MM.1S (cell line): ENCODE measurements at regions not wholly inside any gene's neighbourhood (a gene's known extent, or its start where the extent isn't known, plus 50 kb on each side); places are given as distances from the start of the nearest gene placed in this dataset.

ENCODE experiments used
- DNase-seq: peaks from one replicate; pipeline ENCODE4 v3.0.0-alpha.2; 2015
- H2AFZ ChIP-seq: fragments of 300-600 bp; sonication (generic); 2 replicates; pipeline ENCODE4 v1.6.0; 2016; ENCODE audit warnings: antibody characterized with exemption, low read length
- H3F3A ChIP-seq: fragments of 300-600 bp; sonication (generic); 2 replicates; pipeline ENCODE4 v1.6.1; 2016; ENCODE audit warnings: mild to moderate bottlenecking, antibody characterized with exemption, low read length, moderate library complexity, mixed read lengths; ENCODE audit not compliant: insufficient read depth
- H3K27ac ChIP-seq: fragments of 300-600 bp; sonication (generic); 2 replicates; pipeline ENCODE4 v1.5.1; 2016; ENCODE audit warnings: mild to moderate bottlenecking, low read length
- H3K27me3 ChIP-seq: fragments of 300-600 bp; sonication (generic); replicated peaks from 2 replicates; pipeline ENCODE4 v1.6.0; 2016; ENCODE audit warnings: low read length; ENCODE audit not compliant: insufficient read depth
- H3K36me3 ChIP-seq: fragments of 300-600 bp; sonication (generic); replicated peaks from 2 replicates; pipeline ENCODE4 v1.6.1; 2016; ENCODE audit warnings: mild to moderate bottlenecking, low read length, mixed read lengths; ENCODE audit not compliant: insufficient read depth
- H3K4me1 ChIP-seq: fragments of 300-600 bp; sonication (generic); 2 replicates; pipeline ENCODE4 v1.6.1; 2016; ENCODE audit warnings: low read length, mixed read lengths
- H3K4me2 ChIP-seq: fragments of 300-600 bp; sonication (generic); 2 replicates; pipeline ENCODE4 v1.6.0; 2016; ENCODE audit warnings: low read depth, low read length
- H3K4me3 ChIP-seq: fragments of 300-600 bp; sonication (generic); 2 replicates; pipeline ENCODE4 v1.5.1; 2016; ENCODE audit warnings: low read length, mixed read lengths
- H3K79me2 ChIP-seq: fragments of 300-600 bp; sonication (generic); 2 replicates; pipeline ENCODE4 v1.6.1; 2016; ENCODE audit warnings: mixed run types, low read length, mixed read lengths
- H3K9ac ChIP-seq: fragments of 300-600 bp; sonication (generic); 2 replicates; pipeline ENCODE4 v1.6.1; 2016; ENCODE audit warnings: low read length, mixed read lengths
- H3K9me2 ChIP-seq: fragments of 300-600 bp; sonication (generic); replicated peaks from 2 replicates; pipeline ENCODE4 v1.6.1; 2016; ENCODE audit warnings: mild to moderate bottlenecking, low read length, mixed read lengths; ENCODE audit not compliant: insufficient read depth
- H3K9me3 ChIP-seq: fragments of 300-600 bp; sonication (generic); replicated peaks from 2 replicates; pipeline ENCODE4 v1.6.1; 2016; ENCODE audit warnings: mild to moderate bottlenecking, low read length, mixed read lengths; ENCODE audit not compliant: insufficient read depth
- H4K20me1 ChIP-seq: fragments of 300-600 bp; sonication (generic); 2 replicates; pipeline ENCODE4 v1.6.1; 2016; ENCODE audit warnings: mild to moderate bottlenecking, low read length, moderate library complexity, mixed read lengths; ENCODE audit not compliant: insufficient read depth
- CTCF ChIP-seq: fragments of 300-600 bp; sonication (generic); IDR thresholded peaks from 2 replicates; pipeline ENCODE4 v1.5.1; 2016; ENCODE audit warnings: antibody characterized with exemption, low read length, mixed read lengths
- EZH2 ChIP-seq: fragments of 300-600 bp; sonication (generic); optimal IDR thresholded peaks from 2 replicates; pipeline ENCODE3; 2017; ENCODE audit warnings: low read depth, mild to moderate bottlenecking, antibody characterized with exemption, low read length, mixed read lengths
- EZH2phosphoT487 ChIP-seq: fragments of 300-600 bp; sonication (generic); IDR thresholded peaks from 2 replicates; pipeline ENCODE4 v1.6.1; 2018; ENCODE audit warnings: antibody characterized with exemption, low read length

- no peaks in the 10 kb centered on the region for H3K4me1 ChIP-seq
- no peaks in the 10 kb centered on the region for H3K9me3 ChIP-seq
- H3K4me2 ChIP-seq: no peak overlapping the region
- H3K9me2 ChIP-seq: no peaks in the 10 kb centered on the region
- no peak for DNase-seq
- H3K79me2 ChIP-seq: no peaks in the 10 kb centered on the region
- H3K4me3 ChIP-seq: no peak overlapping the region
- TF ChIP-seq EZH2: no peak
- no peak for TF ChIP-seq EZH2phosphoT487
- TF ChIP-seq CTCF: no peak
- no peaks in the 10 kb centered on the region for H3K36me3 ChIP-seq
- H2AFZ ChIP-seq: no peak overlapping the region
- no peaks in the 10 kb centered on the region for H3F3A ChIP-seq
- H3K9ac ChIP-seq: no peak overlapping the region
- H3K27ac ChIP-seq: no peak overlapping the region
- H3K27me3 ChIP-seq: no peaks in the 10 kb centered on the region
- H4K20me1 ChIP-seq: no peaks in the 10 kb centered on the region
These were observed 792.0 kb downstream of the KCNJ2 start for GRCh38 chr17:70961341-70961740.

- H3K36me3 ChIP-seq: no peaks in the 10 kb centered on the region
- no peaks in the 10 kb centered on the region for H3K9me2 ChIP-seq
- H3K4me1 ChIP-seq: no peaks in the 10 kb centered on the region
- DNase-seq: no peak
- no peaks in the 10 kb centered on the region for H3K9me3 ChIP-seq
- H3K4me3 ChIP-seq: no peak overlapping the region
- H2AFZ ChIP-seq: no peak overlapping the region
- no peak for TF ChIP-seq CTCF
- no peak for TF ChIP-seq EZH2phosphoT487
- no peaks in the 10 kb centered on the region for H3K27me3 ChIP-seq
- H3K4me2 ChIP-seq: no peak overlapping the region
- no peaks in the 10 kb centered on the region for H4K20me1 ChIP-seq
- no peak overlapping the region for H3K9ac ChIP-seq
- no peak overlapping the region for H3K27ac ChIP-seq
- no peaks in the 10 kb centered on the region for H3F3A ChIP-seq
- no peaks in the 10 kb centered on the region for H3K79me2 ChIP-seq
These were observed 799.0 kb downstream of the KCNJ2 start for GRCh38 chr17:70968302-70968701.

GRCh38 chr17:70969521-70970034 lies 800.2 kb downstream of the KCNJ2 start:
- Histone ChIP-seq H3K27me3 (no peaks in the 10 kb centered on the region), H2AFZ (no peak overlapping the region), H3K36me3 (no peaks in the 10 kb centered on the region), H3K9me2 (no peaks in the 10 kb centered on the region), H4K20me1 (no peaks in the 10 kb centered on the region), H3K4me3 (no peak overlapping the region), H3K9me3 (no peaks in the 10 kb centered on the region), H3K4me1 (no peaks in the 10 kb centered on the region), H3K27ac (no peak overlapping the region), H3K79me2 (no peaks in the 10 kb centered on the region), H3K4me2 (no peak overlapping the region), H3K9ac (no peak overlapping the region), H3F3A (no peaks in the 10 kb centered on the region)
- TF ChIP-seq CTCF (no peak), EZH2 (no peak), EZH2phosphoT487 (no peak)
- DNase-seq: no peak
